ENCODE measurements at regions not wholly inside any gene's neighbourhood (a gene's known extent, or its start where the extent isn't known, plus 50 kb on each side); places are given as distances from the start of the nearest gene placed in this dataset.
"Not testable (repeated sequence)": the region's sequence is repeated elsewhere in the genome, so short reads cannot be mapped to it uniquely, and the experiment has no call there.

GRCh38 chr19:28445826-28446225, 767.1 kb downstream of the UQCRFS1 start:
- no peaks in the 10 kb centered on the region for H3K4me1 ChIP-seq (ENCODE audit: insufficient read depth, low read length)
- H3K9me3 ChIP-seq (ENCODE audit: low read length), result no peaks in the 10 kb centered on the region
- no peaks in the 10 kb centered on the region for H3K36me3 ChIP-seq (ENCODE audit: insufficient read depth, low read length)
- no peak overlapping the region for H3K4me3 ChIP-seq (ENCODE audit: low read length)
- H2AFZ ChIP-seq (ENCODE audit: low read depth, low read length), result no peak overlapping the region
- no peaks in the 10 kb centered on the region for H3K27me3 ChIP-seq (ENCODE audit: insufficient read depth, low read length)

- Histone ChIP-seq H2AFZ (ENCODE audit: low read depth, low read length) (no peak overlapping the region), H3K27me3 (ENCODE audit: insufficient read depth, low read length) (no peaks in the 10 kb centered on the region), H3K4me1 (ENCODE audit: insufficient read depth, low read length) (no peaks in the 10 kb centered on the region), H3K4me3 (ENCODE audit: low read length) (no peak overlapping the region), H3K9me3 (ENCODE audit: low read length) (no peaks in the 10 kb centered on the region), H3K36me3 (ENCODE audit: insufficient read depth, low read length) (no peaks in the 10 kb centered on the region)
Observed at GRCh38 chr19:28444362-28444761, 768.6 kb downstream of the UQCRFS1 start.

GRCh38 chr19:28443361-28443760, 769.6 kb downstream of the UQCRFS1 start:
- H2AFZ ChIP-seq (ENCODE audit: low read depth, low read length), result no peak overlapping the region
- H3K9me3 ChIP-seq (ENCODE audit: low read length), result no peaks in the 10 kb centered on the region
- no peak overlapping the region for H3K4me3 ChIP-seq (ENCODE audit: low read length)
- no peaks in the 10 kb centered on the region for H3K4me1 ChIP-seq (ENCODE audit: insufficient read depth, low read length)
- H3K27me3 ChIP-seq (ENCODE audit: insufficient read depth, low read length), result no peaks in the 10 kb centered on the region
- no peaks in the 10 kb centered on the region for H3K36me3 ChIP-seq (ENCODE audit: insufficient read depth, low read length)

GRCh38 chr19:28437390-28438346, 775.3 kb downstream of the UQCRFS1 start:
- H3K4me3 ChIP-seq (ENCODE audit: low read length), result no peak overlapping the region
- no peaks in the 10 kb centered on the region for H3K36me3 ChIP-seq (ENCODE audit: insufficient read depth, low read length)
- no peaks in the 10 kb centered on the region for H3K27me3 ChIP-seq (ENCODE audit: insufficient read depth, low read length)
- H3K4me1 ChIP-seq (ENCODE audit: insufficient read depth, low read length), result no peaks in the 10 kb centered on the region
- no peaks in the 10 kb centered on the region for H3K9me3 ChIP-seq (ENCODE audit: low read length)
- no peak overlapping the region for H2AFZ ChIP-seq (ENCODE audit: low read depth, low read length)

- Histone ChIP-seq H3K4me1 (ENCODE audit: insufficient read depth, low read length) (no peaks in the 10 kb centered on the region), H3K36me3 (ENCODE audit: insufficient read depth, low read length) (no peaks in the 10 kb centered on the region), H2AFZ (ENCODE audit: low read depth, low read length) (no peak overlapping the region), H3K9me3 (ENCODE audit: low read length) (no peaks in the 10 kb centered on the region), H3K27me3 (ENCODE audit: insufficient read depth, low read length) (no peaks in the 10 kb centered on the region), H3K4me3 (ENCODE audit: low read length) (no peak overlapping the region)
Observed at GRCh38 chr19:28436320-28436719, 776.6 kb downstream of the UQCRFS1 start.

GRCh38 chr19:28435551-28436271, 777.2 kb downstream of the UQCRFS1 start:
- H3K9me3 ChIP-seq (ENCODE audit: low read length), result no peaks in the 10 kb centered on the region
- no peak overlapping the region for H3K4me3 ChIP-seq (ENCODE audit: low read length)

GRCh38 chr19:28434794-28435193, 778.2 kb downstream of the UQCRFS1 start:
- not testable (repeated sequence) for H3K27me3 ChIP-seq (ENCODE audit: insufficient read depth, low read length); H3K36me3 ChIP-seq (ENCODE audit: insufficient read depth, low read length); H2AFZ ChIP-seq (ENCODE audit: low read depth, low read length); H3K9me3 ChIP-seq (ENCODE audit: low read length); H3K4me1 ChIP-seq (ENCODE audit: insufficient read depth, low read length); H3K4me3 ChIP-seq (ENCODE audit: low read length)

More at GRCh38 chr19:28435551-28436271, 777.2 kb downstream of the UQCRFS1 start:
- no peak overlapping the region for H2AFZ ChIP-seq (ENCODE audit: low read depth, low read length)
- H3K36me3 ChIP-seq (ENCODE audit: insufficient read depth, low read length), result no peaks in the 10 kb centered on the region
- no peaks in the 10 kb centered on the region for H3K4me1 ChIP-seq (ENCODE audit: insufficient read depth, low read length)
- no peaks in the 10 kb centered on the region for H3K27me3 ChIP-seq (ENCODE audit: insufficient read depth, low read length)

GRCh38 chr19:28434365-28434764, 778.6 kb downstream of the UQCRFS1 start:
- H3K4me3 ChIP-seq (ENCODE audit: low read length); H3K36me3 ChIP-seq (ENCODE audit: insufficient read depth, low read length); H3K27me3 ChIP-seq (ENCODE audit: insufficient read depth, low read length); H3K4me1 ChIP-seq (ENCODE audit: insufficient read depth, low read length); H3K9me3 ChIP-seq (ENCODE audit: low read length); H2AFZ ChIP-seq (ENCODE audit: low read depth, low read length): not testable (repeated sequence)

GRCh38 chr19:28433166-28433565, 779.8 kb downstream of the UQCRFS1 start:
- H3K4me1 ChIP-seq (ENCODE audit: insufficient read depth, low read length); H3K9me3 ChIP-seq (ENCODE audit: low read length); H2AFZ ChIP-seq (ENCODE audit: low read depth, low read length); H3K36me3 ChIP-seq (ENCODE audit: insufficient read depth, low read length); H3K27me3 ChIP-seq (ENCODE audit: insufficient read depth, low read length); H3K4me3 ChIP-seq (ENCODE audit: low read length): not testable (repeated sequence)

- H3K9me3 ChIP-seq (ENCODE audit: low read length), result no peaks in the 10 kb centered on the region
- no peaks in the 10 kb centered on the region for H3K27me3 ChIP-seq (ENCODE audit: insufficient read depth, low read length)
- no peak overlapping the region for H3K4me3 ChIP-seq (ENCODE audit: low read length)
- no peak overlapping the region for H2AFZ ChIP-seq (ENCODE audit: low read depth, low read length)
- no peaks in the 10 kb centered on the region for H3K36me3 ChIP-seq (ENCODE audit: insufficient read depth, low read length)
- no peaks in the 10 kb centered on the region for H3K4me1 ChIP-seq (ENCODE audit: insufficient read depth, low read length)
Observed at GRCh38 chr19:28430214-28430613, 782.7 kb downstream of the UQCRFS1 start.

- Histone ChIP-seq H3K9me3 (ENCODE audit: low read length) (no peaks in the 10 kb centered on the region), H3K27me3 (ENCODE audit: insufficient read depth, low read length) (no peaks in the 10 kb centered on the region), H3K4me1 (ENCODE audit: insufficient read depth, low read length) (no peaks in the 10 kb centered on the region), H3K4me3 (ENCODE audit: low read length) (no peak overlapping the region), H3K36me3 (ENCODE audit: insufficient read depth, low read length) (no peaks in the 10 kb centered on the region), H2AFZ (ENCODE audit: low read depth, low read length) (no peak overlapping the region)
Observed at GRCh38 chr19:28429356-28429755, 783.6 kb downstream of the UQCRFS1 start.

- Histone ChIP-seq H3K36me3 (ENCODE audit: insufficient read depth, low read length) (no peaks in the 10 kb centered on the region), H3K9me3 (ENCODE audit: low read length) (no peaks in the 10 kb centered on the region), H3K4me1 (ENCODE audit: insufficient read depth, low read length) (no peaks in the 10 kb centered on the region), H2AFZ (ENCODE audit: low read depth, low read length) (no peak overlapping the region), H3K4me3 (ENCODE audit: low read length) (no peak overlapping the region), H3K27me3 (ENCODE audit: insufficient read depth, low read length) (no peaks in the 10 kb centered on the region)
Observed at GRCh38 chr19:28428663-28429348, 784.1 kb downstream of the UQCRFS1 start.

Measured in neuron (in vitro differentiated cells).